Activated CD8-positive, alpha-beta T cell treated with anti-CD3 and anti-CD28 coated beads, Interleukin-2, amount 10 ng/mL, durations not matched to agents 7 days and 5 days (primary cell): ENCODE measurements at regions not wholly inside any gene's neighbourhood (a gene's known extent, or its start where the extent isn't known, plus 50 kb on each side); places are given as distances from the start of the nearest gene placed in this dataset.

Experiments
- ATAC-seq: fragments of 150-1000 bp; cut with Tn5 transposase; one replicate; pipeline ENCODE4 v1.10.0; 2021; ENCODE audit warnings: moderate library complexity
- CTCF ChIA-PET: fragments of 350-600 bp; sonication (Branson Sonifier 250); formaldehyde crosslinking; loops from one replicate; lab custom pipeline; 2021; ENCODE audit warnings: antibody characterized with exemption; lab: Charles Lee
- POLR2A ChIA-PET: fragments of 350-600 bp; sonication (Branson Sonifier 250); formaldehyde crosslinking; loops from one replicate; lab custom pipeline; 2021; ENCODE audit warnings: antibody characterized with exemption; lab: Charles Lee
- DNase-seq: peaks from one replicate; pipeline ENCODE4 v3.0.0-alpha.2; 2020
- H3K27ac Mint-ChIP-seq: one replicate; pipeline ENCODE4 v1.8.0; 2021; ENCODE audit warnings: mild to moderate bottlenecking, mixed read lengths
- H3K27me3 Mint-ChIP-seq: one replicate; pipeline ENCODE4 v1.8.0; 2021; ENCODE audit warnings: low read depth, mixed read lengths
- H3K36me3 Mint-ChIP-seq: one replicate; pipeline ENCODE4 v1.8.0; 2021; ENCODE audit warnings: low read depth, mixed read lengths
- H3K4me1 Mint-ChIP-seq: one replicate; pipeline ENCODE4 v1.8.0; 2021; ENCODE audit warnings: low read depth, mixed read lengths
- H3K4me3 Mint-ChIP-seq: one replicate; pipeline ENCODE4 v1.8.0; 2021; ENCODE audit warnings: mild to moderate bottlenecking, mixed read lengths
- H3K9me3 Mint-ChIP-seq: one replicate; pipeline ENCODE4 v1.8.0; 2022; ENCODE audit warnings: mixed read lengths; ENCODE audit not compliant: insufficient read depth

GRCh38 chr7:23963461-23964165 lies 253.6 kb downstream of the STK31 start:
- POLR2A ChIA-PET: no interaction called here
- CTCF ChIA-PET: no interaction called here
- Mint-ChIP-seq H3K27me3 (peaks cover 2% of the 10 kb centered on the region), H3K4me3 (no peak overlapping the region), H3K9me3 (no peaks in the 10 kb centered on the region), H3K27ac (no peak overlapping the region), H3K36me3 (no peaks in the 10 kb centered on the region), H3K4me1 (no peaks in the 10 kb centered on the region)
- DNase-seq (no peak), ATAC-seq (no peak)

DNA sequence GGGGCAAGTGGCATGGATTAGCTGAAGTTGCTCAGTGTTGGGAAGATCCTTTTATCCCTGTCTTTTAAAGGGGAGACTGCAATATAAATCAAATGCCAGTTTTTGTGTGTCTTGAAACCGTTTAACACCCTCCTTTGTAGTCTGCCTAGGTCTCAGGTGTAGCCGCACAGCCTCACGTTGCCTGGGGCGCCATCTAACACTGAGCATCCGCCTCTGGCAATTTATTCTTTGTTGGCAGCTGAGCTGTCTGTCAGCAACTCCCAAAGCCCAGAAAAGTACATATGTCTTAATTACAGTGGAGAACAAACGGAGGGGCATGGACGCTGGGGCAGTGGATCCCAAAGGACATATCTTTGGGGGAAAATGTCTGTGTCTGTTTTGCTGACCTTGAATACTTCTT lies 254.7 kb downstream of the STK31 start:
- no peaks in the 10 kb centered on the region for H3K4me1 Mint-ChIP-seq
- peaks cover 2% of the 10 kb centered on the region for H3K27me3 Mint-ChIP-seq
- POLR2A ChIA-PET: no interaction called here
- no peak overlapping the region for H3K27ac Mint-ChIP-seq
- DNase-seq (no peak), ATAC-seq (no peak)
- no peaks in the 10 kb centered on the region for H3K9me3 Mint-ChIP-seq
- no peak overlapping the region for H3K4me3 Mint-ChIP-seq
- CTCF ChIA-PET: no interaction called here
- H3K36me3 Mint-ChIP-seq: no peaks in the 10 kb centered on the region

GRCh38 chr7:23965296-23965695 lies 255.3 kb downstream of the STK31 start:
- H3K27ac Mint-ChIP-seq: no peak overlapping the region
- CTCF ChIA-PET: no interaction called here
- H3K4me3 Mint-ChIP-seq: no peak overlapping the region
- no peaks in the 10 kb centered on the region for H3K4me1 Mint-ChIP-seq
- POLR2A ChIA-PET: no interaction called here
- H3K27me3 Mint-ChIP-seq: no peaks in the 10 kb centered on the region
- no peaks in the 10 kb centered on the region for H3K36me3 Mint-ChIP-seq
- H3K9me3 Mint-ChIP-seq: no peaks in the 10 kb centered on the region
- DNase-seq (no peak), ATAC-seq (no peak)

DNA sequence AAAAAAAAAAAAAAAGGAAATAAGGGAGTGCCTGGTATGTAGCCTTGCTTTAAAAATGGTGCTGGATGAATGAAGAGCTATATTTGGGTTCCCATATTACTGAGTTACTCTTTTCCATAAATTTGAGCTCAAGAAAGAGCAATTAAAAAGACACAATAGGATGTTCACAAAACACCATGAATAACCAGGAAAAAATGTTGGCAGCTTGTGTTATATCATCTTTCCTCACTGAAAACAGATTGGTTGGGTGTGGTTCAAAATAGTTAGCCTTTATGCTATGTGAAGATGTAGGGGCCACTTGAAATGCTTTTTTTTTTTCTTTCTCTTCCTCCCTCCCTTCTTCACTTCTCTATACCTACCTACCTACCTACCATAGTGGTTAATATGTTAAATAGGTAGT lies 256.9 kb downstream of the STK31 start:
- Mint-ChIP-seq H3K4me1 (no peaks in the 10 kb centered on the region), H3K27me3 (no peaks in the 10 kb centered on the region), H3K36me3 (no peaks in the 10 kb centered on the region), H3K27ac (no peak overlapping the region), H3K9me3 (no peaks in the 10 kb centered on the region), H3K4me3 (no peak overlapping the region)
- ATAC-seq (no peak), DNase-seq (no peak)
- POLR2A ChIA-PET: no interaction called here
- CTCF ChIA-PET: interaction anchor here (0.7 kb wide), 1 partner anchor 38 kb away, joined by 4 read pairs; no protein-coding TSS in a partner anchor

DNA sequence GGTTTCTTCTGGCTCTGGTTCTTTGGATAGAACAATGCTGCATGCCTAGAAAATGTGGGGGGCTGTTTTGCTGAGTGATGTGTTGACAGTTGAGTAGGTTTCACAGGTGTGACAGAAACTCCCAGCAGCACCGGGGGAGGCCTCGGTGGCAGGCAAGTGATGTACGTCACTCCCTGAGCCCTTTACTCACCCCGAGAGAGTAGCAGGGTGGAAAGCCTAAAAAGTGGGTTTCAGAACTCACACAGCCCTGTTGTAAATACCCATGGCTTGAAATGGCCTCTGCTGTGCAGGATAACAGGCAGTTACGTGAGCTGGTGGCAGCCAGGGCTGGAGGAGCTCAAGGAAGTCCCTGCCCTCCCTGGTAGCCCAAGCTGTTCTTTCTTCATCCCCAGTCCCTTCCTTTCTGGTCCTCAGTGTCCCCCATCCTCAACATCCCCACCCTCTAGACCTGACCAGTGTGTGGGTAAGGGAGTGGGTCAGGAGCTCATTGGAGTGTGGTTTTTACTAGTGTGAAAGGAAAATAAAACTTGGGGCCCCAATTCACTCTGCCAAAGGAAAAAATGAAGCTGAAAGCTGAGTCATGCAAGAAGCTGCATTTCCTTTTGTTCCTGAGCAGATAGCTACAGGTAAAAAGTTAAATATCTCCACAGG lies 258.1 kb downstream of the STK31 start:
- Mint-ChIP-seq H3K27me3 (peaks cover 3% of the 10 kb centered on the region), H3K4me3 (no peak overlapping the region), H3K9me3 (no peaks in the 10 kb centered on the region), H3K27ac (no peak overlapping the region), H3K36me3 (no peaks in the 10 kb centered on the region), H3K4me1 (no peaks in the 10 kb centered on the region)
- ChIA-PET CTCF (no interaction called here), POLR2A (no interaction called here)
- ATAC-seq: no peak
- no peak for DNase-seq

DNA sequence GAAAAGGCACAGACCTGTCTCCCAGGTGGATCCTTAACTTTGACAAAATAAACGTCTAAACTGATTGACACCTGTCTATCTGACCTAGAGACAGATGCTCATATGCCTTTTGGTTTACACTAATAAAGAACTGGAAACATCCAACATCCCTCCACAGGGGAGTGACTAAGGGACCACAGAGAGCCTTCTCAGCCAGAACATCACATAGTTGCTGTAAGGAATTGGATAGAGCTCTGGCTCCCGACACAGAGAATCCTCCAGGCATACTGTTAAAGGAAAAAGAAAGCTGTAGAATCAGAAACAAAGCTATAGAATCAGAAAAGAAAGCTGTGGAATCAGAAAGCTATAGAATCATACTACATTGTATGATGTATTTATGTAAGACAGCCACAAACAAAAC lies 258.8 kb downstream of the STK31 start:
- Mint-ChIP-seq H3K27me3 (peaks cover 4% of the 10 kb centered on the region), H3K9me3 (no peaks in the 10 kb centered on the region), H3K36me3 (no peaks in the 10 kb centered on the region), H3K4me3 (no peak overlapping the region), H3K27ac (no peak overlapping the region), H3K4me1 (no peaks in the 10 kb centered on the region)
- CTCF ChIA-PET: no interaction called here
- POLR2A ChIA-PET: no interaction called here
- DNase-seq: no peak
- no peak for ATAC-seq

GRCh38 chr7:23969443-23969842 lies 259.4 kb downstream of the STK31 start:
- Mint-ChIP-seq H3K4me1 (no peaks in the 10 kb centered on the region), H3K9me3 (no peaks in the 10 kb centered on the region), H3K27ac (no peak overlapping the region), H3K36me3 (no peaks in the 10 kb centered on the region), H3K4me3 (no peak overlapping the region), H3K27me3 (peaks cover 4% of the 10 kb centered on the region)
- DNase-seq (no peak), ATAC-seq (no peak)
- POLR2A ChIA-PET: no interaction called here
- CTCF ChIA-PET: no interaction called here

DNA sequence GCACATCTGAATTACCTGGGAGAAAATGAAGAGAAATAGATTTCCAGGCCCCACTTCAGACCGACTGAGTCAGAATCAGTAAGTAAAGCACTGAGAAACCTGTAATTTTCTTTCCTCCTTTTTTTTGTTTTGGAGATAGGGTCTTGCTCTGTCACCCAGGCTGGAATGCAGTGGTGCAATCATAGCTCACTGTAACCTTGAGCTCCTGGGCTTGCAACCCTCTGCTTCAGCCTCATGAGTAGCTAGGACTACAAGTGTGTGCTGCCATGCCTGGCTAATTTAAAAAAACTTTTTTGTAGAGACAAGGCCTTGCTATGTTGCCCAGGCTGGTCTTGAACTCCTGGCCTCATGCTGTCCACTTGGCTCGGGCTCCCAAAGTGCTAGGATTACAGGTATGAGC lies 260.2 kb downstream of the STK31 start:
- ATAC-seq (no peak), DNase-seq (no peak)
- ChIA-PET POLR2A (no interaction called here), CTCF (no interaction called here)
- no peaks in the 10 kb centered on the region for H3K36me3 Mint-ChIP-seq
- H3K4me3 Mint-ChIP-seq: no peak overlapping the region
- no peaks in the 10 kb centered on the region for H3K4me1 Mint-ChIP-seq
- H3K27ac Mint-ChIP-seq: no peak overlapping the region
- H3K9me3 Mint-ChIP-seq: no peaks in the 10 kb centered on the region
- H3K27me3 Mint-ChIP-seq: peaks cover 4% of the 10 kb centered on the region

- H3K4me3 Mint-ChIP-seq: no peak overlapping the region
- H3K36me3 Mint-ChIP-seq: no peaks in the 10 kb centered on the region
- no peak overlapping the region for H3K27ac Mint-ChIP-seq
- H3K27me3 Mint-ChIP-seq: peaks cover 4% of the 10 kb centered on the region
- no peaks in the 10 kb centered on the region for H3K4me1 Mint-ChIP-seq
- H3K9me3 Mint-ChIP-seq: no peaks in the 10 kb centered on the region
- ChIA-PET CTCF (interaction anchor here (1.8 kb wide), 1 partner anchor 14 kb away, joined by 4 read pairs; no protein-coding TSS in a partner anchor), POLR2A (no interaction called here)
- DNase-seq (no peak), ATAC-seq (no peak)
Observed at GRCh38 chr7:23971031-23971430, 261.0 kb downstream of the STK31 start.

GRCh38 chr7:23972057-23972456 lies 262.0 kb downstream of the STK31 start:
- Mint-ChIP-seq H3K4me1 (no peaks in the 10 kb centered on the region), H3K4me3 (no peak overlapping the region), H3K36me3 (no peaks in the 10 kb centered on the region), H3K27ac (no peak overlapping the region), H3K9me3 (no peaks in the 10 kb centered on the region), H3K27me3 (peaks cover 4% of the 10 kb centered on the region)
- CTCF ChIA-PET: interaction anchor here (1.4 to 1.8 kb wide), 2 partner anchors 12 to 15 kb away, joined by 3 to 4 read pairs; no protein-coding TSS in a partner anchor
- no peak for ATAC-seq
- no peak for DNase-seq
- POLR2A ChIA-PET: no interaction called here

GRCh38 chr7:23973264-23973663 lies 263.2 kb downstream of the STK31 start:
- Mint-ChIP-seq H3K9me3 (no peaks in the 10 kb centered on the region), H3K27ac (no peak overlapping the region), H3K27me3 (peaks cover 4% of the 10 kb centered on the region), H3K4me3 (no peak overlapping the region), H3K4me1 (no peaks in the 10 kb centered on the region), H3K36me3 (no peaks in the 10 kb centered on the region)
- no peak for ATAC-seq
- ChIA-PET POLR2A (no interaction called here), CTCF (no interaction called here)
- no peak for DNase-seq

DNA sequence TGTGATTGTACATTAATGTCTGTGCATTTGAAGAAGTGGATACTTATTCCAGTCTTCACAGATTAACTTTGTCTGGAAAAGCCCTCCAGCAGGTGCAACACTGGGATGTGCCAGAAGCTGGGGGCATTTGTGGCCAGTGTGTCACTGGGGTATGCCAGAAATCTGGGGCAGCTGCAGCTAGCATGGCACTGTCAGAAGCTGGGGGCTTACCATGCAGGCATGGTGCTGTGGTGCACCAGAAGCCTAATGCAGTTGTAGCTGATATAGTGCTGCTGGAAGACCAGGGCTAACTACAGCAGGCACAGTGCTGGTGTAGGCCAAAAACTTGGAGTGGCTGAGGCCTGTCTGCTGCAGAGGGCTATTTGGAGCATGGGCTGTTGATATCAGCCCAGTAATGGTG lies 270.1 kb downstream of the STK31 start:
- ATAC-seq: no peak
- ChIA-PET CTCF (no interaction called here), POLR2A (no interaction called here)
- Mint-ChIP-seq H3K27ac (no peak overlapping the region), H3K36me3 (no peaks in the 10 kb centered on the region), H3K4me1 (no peaks in the 10 kb centered on the region), H3K9me3 (peaks cover 17% of the 10 kb centered on the region), H3K4me3 (no peak overlapping the region), H3K27me3 (peaks cover 2% of the 10 kb centered on the region)
- DNase-seq: no peak
